ENCODE measurements at regions not wholly inside any gene's neighbourhood (a gene's known extent, or its start where the extent isn't known, plus 50 kb on each side); places are given as distances from the start of the nearest gene placed in this dataset.
"Not testable (repeated sequence)": the region's sequence is repeated elsewhere in the genome, so short reads cannot be mapped to it uniquely, and the experiment has no call there.

GRCh38 chr4:169921732-169922131 is 104.5 kb downstream of the MFAP3L start:
- no peaks in the 10 kb centered on the region for H3K9me3 ChIP-seq (ENCODE audit: low read depth)
- H2AFZ ChIP-seq: no peak overlapping the region
- no peaks in the 10 kb centered on the region for H3K9me2 ChIP-seq (replicated peaks; ENCODE audit: insufficient read depth)
- H3K4me1 ChIP-seq (ENCODE audit: insufficient read depth): peaks cover 7% of the 10 kb centered on the region
- TF ChIP-seq CTCF (IDR thresholded peaks at IDR 0.05; ENCODE audit: poor library complexity) (no peak), EZH2 (IDR thresholded peaks at IDR 0.05; ENCODE audit: borderline replicate concordance) (no peak), EZH2phosphoT487 (IDR thresholded peaks at IDR 0.05; ENCODE audit: low read depth, severe bottlenecking, unreplicated experiment) (no peak)
- no peaks in the 10 kb centered on the region for H3K79me2 ChIP-seq
- H3K4me3 ChIP-seq: no peak overlapping the region
- 47% methylated on average over 1 of the region's 1 CpG for WGBS (ENCODE audit: low lambda C conversion rate, missing lambda C conversion rate)
- H4K20me1 ChIP-seq (ENCODE audit: insufficient read depth, poor library complexity, severe bottlenecking): no peaks in the 10 kb centered on the region
- H3K36me3 ChIP-seq (replicated peaks; ENCODE audit: insufficient read depth, low read depth): no peaks in the 10 kb centered on the region
- no peak overlapping the region for H3K27ac ChIP-seq
- H3K4me2 ChIP-seq: no peak overlapping the region
- no peaks in the 10 kb centered on the region for H3K27me3 ChIP-seq
- DNase-seq (ENCODE audit: low spot score): no peak

GRCh38 chr4:169921237-169921636 is 105.0 kb downstream of the MFAP3L start:
- Histone ChIP-seq H2AFZ (no peak overlapping the region), H3K27ac (no peak overlapping the region), H3K4me3 (no peak overlapping the region), H3K4me2 (no peak overlapping the region), H3K4me1 (ENCODE audit: insufficient read depth) (peaks cover 7% of the 10 kb centered on the region), H3K9me2 (replicated peaks; ENCODE audit: insufficient read depth) (no peaks in the 10 kb centered on the region), H4K20me1 (ENCODE audit: insufficient read depth, poor library complexity, severe bottlenecking) (no peaks in the 10 kb centered on the region), H3K9me3 (ENCODE audit: low read depth) (no peaks in the 10 kb centered on the region), H3K27me3 (no peaks in the 10 kb centered on the region), H3K36me3 (replicated peaks; ENCODE audit: insufficient read depth, low read depth) (no peaks in the 10 kb centered on the region), H3K79me2 (no peaks in the 10 kb centered on the region)
- WGBS (ENCODE audit: low lambda C conversion rate, missing lambda C conversion rate): 89% methylated on average over 9 of the region's 9 CpGs
- DNase-seq (ENCODE audit: low spot score): no peak
- no peak for TF ChIP-seq EZH2phosphoT487 (IDR thresholded peaks at IDR 0.05; ENCODE audit: low read depth, severe bottlenecking, unreplicated experiment)
- no peak for TF ChIP-seq EZH2 (IDR thresholded peaks at IDR 0.05; ENCODE audit: borderline replicate concordance)
- TF ChIP-seq CTCF (IDR thresholded peaks at IDR 0.05; ENCODE audit: poor library complexity): no peak

GRCh38 chr4:169919194-169920124 is 106.7 kb downstream of the MFAP3L start:
- H3K27ac ChIP-seq; H3K79me2 ChIP-seq; DNase-seq (ENCODE audit: low spot score); H3K9me2 ChIP-seq (replicated peaks; ENCODE audit: insufficient read depth); H3K36me3 ChIP-seq (replicated peaks; ENCODE audit: insufficient read depth, low read depth); H3K4me3 ChIP-seq; H3K4me1 ChIP-seq (ENCODE audit: insufficient read depth); H2AFZ ChIP-seq; H3K4me2 ChIP-seq; H3K9me3 ChIP-seq (ENCODE audit: low read depth); H3K27me3 ChIP-seq; H4K20me1 ChIP-seq (ENCODE audit: insufficient read depth, poor library complexity, severe bottlenecking): not testable (repeated sequence)
- WGBS (ENCODE audit: low lambda C conversion rate, missing lambda C conversion rate): 54% methylated on average over 12 of the region's 12 CpGs

- H3K9me3 ChIP-seq (ENCODE audit: low read depth): no peaks in the 10 kb centered on the region
- no peak overlapping the region for H3K4me2 ChIP-seq
- no peaks in the 10 kb centered on the region for H3K9me2 ChIP-seq (replicated peaks; ENCODE audit: insufficient read depth)
- no peaks in the 10 kb centered on the region for H3K79me2 ChIP-seq
- H3K4me1 ChIP-seq (ENCODE audit: insufficient read depth): no peaks in the 10 kb centered on the region
- no peaks in the 10 kb centered on the region for H3K27me3 ChIP-seq
- H3K27ac ChIP-seq: no peak overlapping the region
- 67% methylated on average over 5 of the region's 5 CpGs for WGBS (ENCODE audit: low lambda C conversion rate, missing lambda C conversion rate)
- no peak overlapping the region for H3K4me3 ChIP-seq
- no peak overlapping the region for H2AFZ ChIP-seq
- no peaks in the 10 kb centered on the region for H3K36me3 ChIP-seq (replicated peaks; ENCODE audit: insufficient read depth, low read depth)
- H4K20me1 ChIP-seq (ENCODE audit: insufficient read depth, poor library complexity, severe bottlenecking): no peaks in the 10 kb centered on the region
- TF ChIP-seq EZH2phosphoT487 (IDR thresholded peaks at IDR 0.05; ENCODE audit: low read depth, severe bottlenecking, unreplicated experiment) (no peak), EZH2 (IDR thresholded peaks at IDR 0.05; ENCODE audit: borderline replicate concordance) (no peak), CTCF (IDR thresholded peaks at IDR 0.05; ENCODE audit: poor library complexity) (no peak)
- DNase-seq (ENCODE audit: low spot score): no peak
Observed at GRCh38 chr4:169915545-169915944, 110.7 kb downstream of the MFAP3L start.
